Activated naive CD4-positive, alpha-beta T cell treated with anti-CD3 and anti-CD28 coated beads, Interleukin-2, amount 50 U/mL, for 16 hours (primary cell): ENCODE measurements at regions not wholly inside any gene's neighbourhood (a gene's known extent, or its start where the extent isn't known, plus 50 kb on each side); places are given as distances from the start of the nearest gene placed in this dataset.

Experiments used
- DNase-seq: peaks from one replicate; pipeline ENCODE4 v3.0.0-alpha.2; 2020

GRCh38 chr12:60803147-60803546, 1207.3 kb downstream of the SLC16A7 start:
- no peak for DNase-seq

- DNase-seq, result no peak
These were observed 1209.5 kb downstream of the SLC16A7 start for GRCh38 chr12:60805364-60805763.

DNA sequence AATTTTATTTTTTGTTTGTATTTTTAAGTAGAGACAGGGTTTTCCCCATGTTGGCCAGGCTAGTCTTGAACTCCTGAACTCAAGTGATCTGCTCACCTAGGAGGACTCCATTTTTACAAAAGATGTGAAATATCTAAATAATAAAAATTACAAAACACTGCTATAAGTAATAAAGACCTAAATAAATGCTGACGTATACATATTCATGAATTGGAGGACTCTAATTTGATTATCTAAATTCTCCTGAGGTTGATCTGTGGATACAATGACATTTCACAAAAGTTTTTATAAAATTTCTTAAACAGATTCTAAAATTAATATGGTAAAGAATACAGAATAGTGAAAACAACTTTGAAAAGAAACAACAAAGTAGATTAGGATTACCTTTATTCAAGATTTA, 1224.0 kb downstream of the SLC16A7 start:
- DNase-seq, result no peak

GRCh38 chr12:60822580-60822979, 1226.8 kb downstream of the SLC16A7 start:
- DNase-seq, result no peak

- no peak for DNase-seq
These were observed 1234.6 kb downstream of the SLC16A7 start for GRCh38 chr12:60830381-60830780.

DNA sequence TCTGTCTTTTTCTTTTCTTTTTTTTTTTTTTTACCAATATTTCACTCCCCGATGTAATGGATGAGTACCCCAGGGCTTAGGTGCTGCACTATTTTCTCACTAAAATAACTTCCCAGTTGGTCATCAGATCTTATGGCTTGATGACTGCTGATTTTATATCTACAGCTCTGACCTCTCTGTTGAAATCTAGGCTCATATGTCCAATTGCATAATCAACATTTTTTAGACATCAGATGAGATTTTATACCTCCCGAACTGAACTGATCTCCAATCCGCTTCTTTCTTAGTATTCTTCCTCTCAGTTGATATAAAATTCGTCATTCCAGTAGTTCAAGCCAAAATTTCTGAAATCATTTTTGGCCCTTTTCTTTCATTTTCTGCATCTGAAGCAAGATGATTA, 1236.5 kb downstream of the SLC16A7 start:
- no peak for DNase-seq

DNA sequence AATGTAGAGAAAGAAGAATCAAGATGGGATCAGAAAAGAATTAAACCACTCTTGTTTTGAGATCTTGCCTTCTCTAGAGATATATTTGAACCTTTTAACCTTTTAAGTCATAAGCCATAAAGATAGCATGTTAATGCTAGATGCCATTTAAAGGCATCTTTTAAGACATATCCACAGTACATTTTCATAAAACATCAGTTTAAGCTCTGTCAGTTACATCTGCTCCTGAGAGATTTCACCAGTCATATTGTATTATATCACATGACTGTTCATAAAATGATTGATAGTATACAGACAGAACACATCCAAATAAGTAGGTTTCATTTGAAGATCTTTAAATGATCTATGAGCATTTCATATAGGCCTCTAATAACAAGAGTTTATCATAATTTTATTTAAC, 1238.5 kb downstream of the SLC16A7 start:
- DNase-seq, result no peak

DNA sequence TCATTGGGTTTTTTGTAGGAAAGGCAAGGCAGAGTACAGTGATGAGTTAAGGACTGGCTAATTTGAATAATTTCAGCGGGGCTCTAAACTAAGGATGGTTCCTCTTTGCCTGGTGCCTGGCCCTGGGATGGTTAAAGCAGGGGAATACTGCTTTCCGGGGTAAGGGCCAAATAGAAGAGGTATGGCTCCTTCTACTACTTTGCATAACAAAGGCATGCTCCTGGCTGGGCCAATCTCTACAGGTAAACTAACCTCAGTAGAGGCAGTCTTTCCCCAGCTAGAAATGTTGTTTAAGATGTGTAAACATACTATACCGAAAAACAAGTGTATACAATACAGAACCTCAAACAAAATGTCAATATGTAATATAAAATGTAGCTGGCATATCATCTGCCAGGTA, 1239.0 kb downstream of the SLC16A7 start:
- no peak for DNase-seq

DNA sequence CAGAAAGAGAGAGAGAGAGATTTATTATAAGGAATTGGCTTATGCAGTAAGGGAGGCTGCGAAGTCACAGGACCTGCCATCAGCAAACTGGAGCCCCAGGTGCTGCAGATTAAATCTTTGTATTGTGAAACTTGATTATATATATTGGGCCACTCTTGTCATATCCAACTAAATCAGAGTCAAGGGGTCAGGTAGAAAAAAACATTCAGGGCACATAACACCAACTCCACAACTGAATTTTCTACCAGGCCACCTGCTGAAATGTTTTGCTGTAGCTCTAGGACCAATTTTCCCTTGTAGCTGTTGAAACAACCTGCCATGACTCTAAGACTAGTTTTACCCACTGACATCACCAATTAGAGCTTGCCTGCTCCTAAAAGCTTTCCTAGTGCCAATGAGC, 1240.8 kb downstream of the SLC16A7 start:
- DNase-seq, result no peak

- no peak for DNase-seq
These were observed 1246.4 kb downstream of the SLC16A7 start for GRCh38 chr12:60842181-60842580.

- no peak for DNase-seq
These were observed 1248.3 kb downstream of the SLC16A7 start for GRCh38 chr12:60844101-60844500.

- no peak for DNase-seq
These were observed 1249.0 kb downstream of the SLC16A7 start for GRCh38 chr12:60844875-60845274.

GRCh38 chr12:60845696-60846095, 1249.9 kb downstream of the SLC16A7 start:
- DNase-seq, result no peak

DNA sequence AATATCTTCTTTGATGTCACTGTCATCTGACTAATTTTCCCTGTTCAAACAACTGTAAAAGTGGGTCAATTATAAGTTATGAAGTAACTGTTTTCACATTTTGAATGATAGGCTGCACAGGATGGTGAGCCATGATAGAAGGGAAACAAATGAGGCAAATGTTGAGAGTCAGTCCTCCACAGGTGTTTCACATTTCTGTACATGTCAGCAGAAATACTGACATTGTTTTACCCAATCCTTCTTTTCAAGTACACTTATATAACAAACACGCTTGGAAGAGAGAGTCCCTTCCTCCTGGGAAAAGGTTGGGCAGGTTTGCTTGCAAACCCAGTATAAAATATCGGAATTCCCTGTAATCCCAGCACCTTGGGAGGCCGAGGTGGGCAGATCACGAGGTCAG, 1251.5 kb downstream of the SLC16A7 start:
- no peak for DNase-seq

DNA sequence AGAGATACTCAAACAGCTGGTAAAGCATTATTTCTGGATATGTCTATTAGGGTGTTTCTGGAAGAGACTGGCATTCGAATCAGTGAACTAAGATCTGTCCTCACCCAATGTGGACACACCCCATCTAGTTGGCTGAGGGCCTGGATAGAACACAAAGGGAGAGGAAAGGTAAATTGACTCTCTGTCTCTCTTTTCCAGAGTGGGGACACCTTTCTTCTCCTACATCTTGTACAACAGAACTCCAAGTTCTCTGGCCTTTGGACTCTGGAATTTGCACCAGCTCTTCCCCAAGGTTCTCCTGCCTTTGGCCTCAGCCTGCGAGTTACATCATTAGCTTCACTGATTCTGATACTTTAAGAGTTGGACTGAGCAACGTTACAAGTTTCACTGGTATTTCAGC, 1253.9 kb downstream of the SLC16A7 start:
- DNase-seq, result no peak

- DNase-seq, result no peak
These were observed 1257.6 kb downstream of the SLC16A7 start for GRCh38 chr12:60853407-60853806.

DNA sequence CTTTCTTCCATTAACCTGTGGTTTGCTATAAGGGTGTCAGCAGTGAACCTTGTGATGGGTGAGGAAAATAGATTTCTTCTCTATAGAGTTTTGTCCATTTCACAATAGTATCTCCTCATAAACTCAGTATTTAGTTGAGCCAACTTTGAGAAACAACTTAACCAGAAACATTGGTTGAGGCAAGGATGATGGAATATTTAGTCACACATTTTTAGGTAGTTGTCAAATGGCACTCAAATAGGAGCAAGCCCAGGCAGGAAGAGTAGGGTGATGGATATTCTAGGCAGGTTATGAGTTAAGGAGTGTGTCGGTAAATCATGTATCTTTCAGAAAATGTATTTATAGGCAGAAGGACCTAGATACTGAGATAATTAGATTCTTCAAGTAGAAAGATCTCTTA, 1267.6 kb downstream of the SLC16A7 start:
- DNase-seq, result no peak

GRCh38 chr12:60872219-60872618, 1276.4 kb downstream of the SLC16A7 start:
- DNase-seq, result no peak

DNA sequence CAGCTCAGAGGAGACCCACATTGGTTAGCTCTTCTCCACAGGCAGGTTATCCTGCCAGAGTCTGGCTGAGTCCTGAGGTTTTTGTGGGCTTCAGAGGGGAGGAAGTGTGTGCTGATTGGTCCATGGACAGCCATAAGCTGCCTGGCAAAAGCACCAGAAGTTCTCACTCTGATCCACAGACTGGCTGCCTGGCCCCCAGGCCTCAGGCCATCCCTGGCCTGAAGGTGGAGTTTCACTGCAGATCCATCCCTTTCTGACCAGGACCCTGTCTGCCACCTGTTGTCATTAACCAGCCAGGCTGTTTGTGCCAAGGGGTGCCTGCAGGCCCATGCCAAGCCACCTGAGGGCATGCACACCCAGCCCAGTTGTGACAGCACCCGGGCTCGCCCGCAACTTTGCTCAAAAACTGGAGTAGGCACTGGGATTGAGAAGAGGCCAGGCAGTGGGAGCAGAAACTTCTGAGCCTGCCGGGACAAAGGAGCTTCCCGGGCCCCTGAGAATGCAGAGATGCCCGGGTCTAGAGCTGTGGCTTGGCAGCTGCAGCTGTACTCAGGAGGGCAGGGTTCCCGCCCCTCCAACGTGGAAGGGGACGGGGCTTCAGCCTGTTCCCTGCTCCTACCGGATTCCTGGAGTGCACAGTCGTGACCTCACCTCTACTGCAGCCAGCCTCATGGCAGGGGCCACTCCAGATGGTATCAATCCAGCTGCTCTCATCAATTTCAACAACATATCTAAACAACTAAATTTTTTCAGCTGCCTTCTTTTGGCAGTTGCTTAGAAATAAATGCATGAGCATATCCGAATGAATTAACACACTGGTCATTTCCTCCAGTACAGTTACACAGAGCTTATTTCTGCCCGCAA, 1277.3 kb downstream of the SLC16A7 start:
- DNase-seq, result no peak

DNA sequence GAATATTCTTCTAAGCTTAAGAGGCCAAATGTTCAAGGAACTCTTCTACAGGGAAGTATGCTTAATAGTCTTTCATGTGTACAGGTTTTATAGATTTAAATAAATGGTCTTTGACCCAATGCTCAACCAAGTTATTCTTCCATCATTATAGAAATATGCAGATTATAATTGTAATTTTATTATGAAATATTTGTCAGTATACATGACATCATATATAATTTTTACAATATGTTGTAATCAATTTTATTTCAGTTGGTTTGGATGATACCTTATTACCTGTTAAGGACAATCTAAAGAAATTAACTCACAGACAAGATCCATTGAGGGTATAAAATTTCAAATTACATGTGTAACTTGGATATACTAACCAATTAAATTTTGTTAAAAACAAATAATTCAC, 1278.3 kb downstream of the SLC16A7 start:
- no peak for DNase-seq

DNA sequence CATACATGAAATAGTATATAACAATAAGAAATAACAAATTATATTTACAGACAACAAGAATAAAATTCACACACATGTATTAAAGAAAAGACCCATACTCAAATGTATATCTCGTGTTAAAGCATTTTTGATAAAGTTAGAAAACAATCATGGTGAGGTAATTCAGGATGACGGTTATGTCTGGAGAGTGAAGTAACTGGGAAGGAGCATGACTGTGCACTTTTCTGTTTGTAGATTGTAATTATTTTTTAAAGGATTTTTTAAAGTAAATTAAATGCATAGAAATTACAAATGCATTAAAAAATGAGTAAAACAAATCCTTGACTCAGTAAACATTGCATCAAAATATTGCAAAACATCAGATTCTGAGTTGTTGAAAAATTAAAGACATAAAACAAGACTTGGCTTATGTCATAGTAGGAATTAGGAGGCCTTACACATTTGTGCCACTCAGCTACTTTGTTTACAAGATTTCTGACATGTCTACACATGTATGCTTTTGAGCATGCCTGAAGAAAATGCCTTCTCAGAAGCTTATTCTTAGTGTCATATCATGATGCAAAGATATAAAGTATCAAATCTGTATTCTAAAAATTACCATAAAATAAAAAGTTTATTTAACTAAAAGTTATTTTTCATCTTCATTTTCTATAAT, 1325.1 kb downstream of the SLC16A7 start:
- no peak for DNase-seq

- DNase-seq, result no peak
These were observed 1325.7 kb downstream of the SLC16A7 start for GRCh38 chr12:60921541-60921940.

DNA sequence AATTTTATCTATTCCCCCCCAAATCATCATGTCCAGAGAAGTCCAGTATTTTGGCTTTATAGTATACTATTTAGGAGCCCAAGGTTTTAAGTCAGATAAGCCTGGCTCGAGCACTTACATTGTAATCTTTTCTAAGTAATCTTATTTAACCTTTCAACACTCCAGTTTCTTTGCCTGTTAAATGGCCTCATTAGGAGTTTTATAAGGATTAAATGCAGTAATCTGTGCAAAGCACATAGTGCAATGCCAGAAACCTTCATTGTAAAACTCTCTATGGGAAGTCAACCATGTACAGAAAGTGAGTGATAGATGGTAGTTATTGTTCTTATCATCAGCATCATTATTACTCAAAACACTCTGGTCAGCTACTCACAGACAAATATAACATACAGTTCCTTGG, 1330.4 kb downstream of the SLC16A7 start:
- no peak for DNase-seq

GRCh38 chr12:60930151-60930550, 1330.1 kb upstream of the USP15 start:
- no peak for DNase-seq
